ENCODE measurements at regions not wholly inside any gene's neighbourhood (a gene's known extent, or its start where the extent isn't known, plus 50 kb on each side); places are given as distances from the start of the nearest gene placed in this dataset.
"Not testable (repeated sequence)": the region's sequence is repeated elsewhere in the genome, so short reads cannot be mapped to it uniquely, and the experiment has no call there.

- DNase-seq (ENCODE audit: missing footprints) (no peak), ATAC-seq (no peak)
- intact Hi-C loops (cut with DNase I): no loop called here
These were observed 51.8 kb upstream of the ENPEP start for GRCh38 chr4:110424144-110424543.

DNA sequence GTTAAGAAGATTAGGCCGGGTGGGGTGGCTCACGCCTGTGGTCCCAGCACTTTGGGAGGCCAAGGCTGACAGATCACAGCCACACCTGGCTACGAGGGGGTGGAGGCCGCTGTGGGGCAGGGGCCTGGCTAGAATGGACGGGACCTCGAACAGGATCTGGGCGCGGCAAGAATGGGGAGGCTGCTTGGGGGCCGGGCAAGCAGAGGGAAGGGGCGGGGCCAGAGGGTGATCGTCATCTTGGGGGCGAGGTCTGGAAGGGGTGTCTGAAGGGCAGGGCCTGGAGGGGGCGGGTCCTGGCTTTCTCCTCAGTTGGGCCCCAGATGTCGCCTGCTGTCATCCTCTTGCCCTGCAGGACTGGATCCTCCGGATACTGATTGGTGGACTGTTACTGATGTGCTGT lies 57.3 kb upstream of the ENPEP start:
- DNase-seq (ENCODE audit: missing footprints) (no peak), ATAC-seq (no peak)
- intact Hi-C loops (cut with DNase I): no loop called here

DNA sequence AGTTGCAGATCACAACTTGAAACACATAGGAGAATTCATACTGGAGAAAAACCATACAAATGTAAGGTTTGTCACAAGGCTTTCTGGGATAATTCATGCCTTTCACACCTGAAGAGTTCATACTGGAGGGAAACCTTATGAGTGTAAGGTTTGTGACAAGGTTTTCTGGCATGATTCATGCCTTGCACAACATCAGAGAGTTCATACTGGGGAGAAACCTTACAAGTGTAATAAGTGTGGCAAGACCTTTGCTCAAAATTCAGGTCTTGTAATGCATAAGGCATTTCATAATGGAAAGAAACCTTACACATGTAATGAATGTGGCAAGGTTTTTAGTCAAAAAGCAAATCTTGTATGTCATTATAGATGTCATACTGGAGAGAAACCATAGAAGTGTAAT lies 58.8 kb upstream of the ENPEP start:
- ATAC-seq (no peak), DNase-seq (ENCODE audit: missing footprints) (no peak)
- intact Hi-C loops (cut with DNase I): no loop called here

GRCh38 chr4:110415478-110415877 lies 60.5 kb upstream of the ENPEP start:
- DNase-seq (ENCODE audit: missing footprints) (no peak), ATAC-seq (no peak)
- intact Hi-C loops (cut with DNase I): no loop called here

DNA sequence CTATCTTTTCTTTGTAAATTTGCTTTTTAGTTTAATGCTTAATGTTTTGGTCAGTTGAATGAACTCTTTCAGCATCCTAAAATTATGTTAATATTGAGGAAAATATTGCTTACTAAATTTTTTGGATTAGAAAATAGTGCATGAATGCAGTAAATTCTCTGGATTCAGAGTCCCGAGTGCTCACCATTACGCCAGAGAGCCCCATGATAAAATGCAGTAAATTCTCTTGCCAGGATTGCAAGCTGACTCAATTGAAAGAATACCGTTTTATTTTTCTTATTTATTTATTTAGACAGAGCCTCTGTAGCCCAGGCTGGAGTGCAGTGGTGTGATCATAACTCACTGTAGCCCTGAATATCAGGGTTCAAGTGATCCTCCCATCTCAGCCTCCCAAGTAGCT lies 60.9 kb upstream of the ENPEP start:
- no peak for ATAC-seq
- intact Hi-C loops (cut with DNase I): no loop called here
- DNase-seq (ENCODE audit: missing footprints): no peak

- ATAC-seq (no peak), DNase-seq (ENCODE audit: missing footprints) (no peak)
- intact Hi-C loops (cut with DNase I): no loop called here
These were observed 61.4 kb upstream of the ENPEP start for GRCh38 chr4:110414561-110414920.

DNA sequence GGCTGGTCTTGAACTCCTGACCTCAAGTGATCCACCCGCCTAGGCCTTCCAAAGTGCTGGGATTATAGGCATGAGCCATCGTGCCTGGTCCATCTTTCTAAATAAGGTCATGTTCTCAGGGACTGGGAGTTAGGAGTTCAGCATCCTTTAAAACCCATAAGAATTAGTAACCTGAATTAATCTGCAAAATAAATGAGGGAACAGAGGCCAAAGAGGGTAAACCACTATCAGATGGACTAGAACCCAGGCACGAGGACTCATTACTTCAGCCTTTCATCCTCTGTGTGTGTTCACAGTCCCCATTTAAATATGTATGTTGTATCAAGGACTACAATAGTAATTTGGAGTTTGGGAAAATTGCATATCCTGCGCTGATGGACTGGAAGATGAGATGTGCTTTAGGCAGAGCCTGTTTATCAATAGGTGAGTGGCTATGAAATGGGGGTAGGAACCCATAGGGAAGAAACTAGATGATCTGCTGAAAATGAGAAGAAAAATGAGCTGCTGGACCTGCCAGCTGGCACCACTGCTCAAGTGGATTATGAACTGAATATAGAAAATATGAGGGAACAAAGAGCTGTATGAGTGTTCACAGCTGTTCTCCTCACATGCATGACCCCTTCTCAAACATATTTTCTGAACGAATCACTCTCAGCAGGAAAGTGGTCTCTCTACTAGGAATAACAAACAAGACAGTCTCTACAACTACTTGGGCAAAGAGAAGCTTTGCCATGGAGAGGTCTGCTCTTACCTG lies 62.0 kb upstream of the ENPEP start:
- ATAC-seq; DNase-seq (ENCODE audit: missing footprints); intact Hi-C loops (cut with DNase I): not testable (repeated sequence)

DNA sequence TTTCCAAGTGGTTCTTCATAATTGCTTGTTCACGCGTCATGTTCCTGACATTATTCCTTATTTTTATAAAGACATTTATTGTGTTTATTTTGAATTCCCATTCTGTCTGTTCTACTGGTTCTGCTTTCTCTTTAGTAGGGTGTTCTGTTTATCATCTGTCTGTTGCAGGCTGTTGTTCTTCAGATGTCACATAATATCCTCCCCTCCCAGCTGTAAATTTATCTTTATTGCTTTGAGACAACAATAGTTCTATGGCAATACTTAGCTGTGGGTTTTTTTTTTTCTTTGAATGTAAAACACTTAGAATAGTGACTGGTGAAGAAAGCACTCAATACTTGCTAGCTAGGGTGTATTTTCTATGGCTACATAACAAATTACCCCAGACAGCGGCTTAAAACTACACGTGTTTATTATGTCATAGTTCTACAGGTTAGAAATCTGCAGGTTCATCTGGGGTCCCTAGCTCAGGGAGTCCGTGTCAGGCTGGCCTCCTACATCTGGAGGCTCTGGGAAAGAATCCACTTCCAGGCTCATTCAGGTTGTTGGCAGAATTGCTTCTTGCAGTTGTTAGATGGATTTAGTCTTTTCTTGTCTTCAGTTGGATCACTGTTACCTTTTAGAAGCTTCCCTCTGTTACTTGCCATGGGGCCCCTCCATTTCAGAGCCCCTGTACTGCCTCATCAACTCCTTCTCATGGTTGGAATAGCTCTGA lies 63.4 kb upstream of the ENPEP start:
- ATAC-seq (no peak), DNase-seq (ENCODE audit: missing footprints) (no peak)
- intact Hi-C loops (cut with DNase I): no loop called here

- ATAC-seq (no peak), DNase-seq (ENCODE audit: missing footprints) (no peak)
- intact Hi-C loops (cut with DNase I): no loop called here
These were observed 64.4 kb upstream of the ENPEP start for GRCh38 chr4:110411574-110412011.

- not testable (repeated sequence) for DNase-seq (ENCODE audit: missing footprints); ATAC-seq
These were observed 64.9 kb upstream of the ENPEP start for GRCh38 chr4:110410853-110411573.

DNA sequence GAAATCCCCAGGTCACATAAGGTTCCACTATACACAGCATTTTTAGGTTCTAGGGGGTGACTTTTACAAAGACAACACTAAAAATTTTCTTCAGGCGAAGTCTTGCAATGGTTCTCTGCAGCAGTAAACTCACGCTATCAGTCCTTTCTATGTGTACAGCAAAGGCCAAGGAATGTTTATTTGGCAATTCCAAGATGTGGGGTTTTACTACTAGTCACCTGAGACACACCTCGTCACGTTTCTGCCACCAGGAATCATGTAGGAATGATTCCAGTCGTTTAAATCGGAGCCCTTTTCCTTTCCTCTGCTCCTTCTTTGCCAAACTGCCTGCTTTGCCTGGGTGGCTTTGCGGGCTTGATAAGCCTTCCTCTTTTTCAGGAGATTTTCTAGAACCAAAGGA lies 75.9 kb upstream of the ENPEP start:
- DNase-seq (ENCODE audit: missing footprints): no peak
- intact Hi-C loops (cut with DNase I): no loop called here
- no peak for ATAC-seq

More at GRCh38 chr4:110410853-110411573, 64.9 kb upstream of the ENPEP start:
- intact Hi-C loops (cut with DNase I): not testable (repeated sequence)

- ATAC-seq; intact Hi-C loops (cut with DNase I); DNase-seq (ENCODE audit: missing footprints): not testable (repeated sequence)
These were observed 76.9 kb upstream of the ENPEP start for GRCh38 chr4:110399046-110399445.

DNA sequence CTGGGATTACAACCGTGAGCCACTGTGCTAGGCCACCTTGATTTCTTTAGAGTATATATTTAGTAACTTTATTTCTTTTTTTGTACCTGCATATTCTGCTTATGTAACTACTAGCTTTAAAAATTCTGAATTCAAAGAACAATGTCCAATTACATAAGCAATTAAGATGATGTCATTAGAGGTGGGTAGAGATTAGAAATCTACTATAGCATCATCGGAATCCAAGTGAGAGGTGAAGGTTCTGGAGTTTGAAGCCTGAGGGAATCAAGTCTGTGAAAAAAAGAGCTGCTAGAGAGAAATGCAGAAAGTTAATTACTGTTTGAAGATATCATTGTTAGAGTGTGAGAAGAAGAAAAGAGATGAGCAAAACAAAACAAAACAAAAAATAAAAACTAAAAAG lies 79.0 kb upstream of the ENPEP start:
- intact Hi-C loops (cut with DNase I): no loop called here
- DNase-seq (ENCODE audit: missing footprints) (no peak), ATAC-seq (no peak)

- intact Hi-C loops (cut with DNase I): no loop called here
- no peak for DNase-seq (ENCODE audit: missing footprints)
- ATAC-seq: no peak
These were observed 80.5 kb upstream of the ENPEP start for GRCh38 chr4:110395421-110395820.

GRCh38 chr4:110394871-110395270 lies 81.1 kb upstream of the ENPEP start:
- no peak for ATAC-seq
- no peak for DNase-seq (ENCODE audit: missing footprints)
- intact Hi-C loops (cut with DNase I): no loop called here

GRCh38 chr4:110381784-110382183 lies 94.2 kb upstream of the ENPEP start:
- intact Hi-C loops (cut with DNase I): no loop called here
- DNase-seq (ENCODE audit: missing footprints): no peak
- ATAC-seq: no peak

DNA sequence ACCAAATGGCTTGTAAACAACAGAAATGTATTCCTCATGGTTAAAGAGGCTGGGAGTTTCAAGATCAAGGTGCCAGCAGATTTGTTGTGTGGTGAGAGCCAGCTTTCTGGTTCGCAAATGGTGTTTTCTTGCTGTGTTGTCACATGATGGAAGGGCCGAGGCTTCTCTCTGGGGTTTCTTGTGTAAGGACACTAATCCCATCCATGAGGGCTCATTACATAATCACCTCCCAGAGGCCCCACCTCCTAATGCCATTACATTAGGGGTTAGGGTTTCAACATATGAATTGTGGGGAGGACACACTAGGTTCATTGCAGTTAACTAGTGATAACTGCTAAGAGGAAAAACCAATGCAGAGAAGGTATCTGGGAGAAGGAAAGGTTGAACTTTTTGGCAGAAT lies 103.5 kb upstream of the ENPEP start:
- intact Hi-C loops (cut with DNase I): no loop called here
- no peak for DNase-seq (ENCODE audit: missing footprints)
- ATAC-seq: no peak

GRCh38 chr4:110371016-110371770 lies 104.8 kb upstream of the ENPEP start:
- no peak for ATAC-seq
- intact Hi-C loops (cut with DNase I): no loop called here
- no peak for DNase-seq (ENCODE audit: missing footprints)

DNA sequence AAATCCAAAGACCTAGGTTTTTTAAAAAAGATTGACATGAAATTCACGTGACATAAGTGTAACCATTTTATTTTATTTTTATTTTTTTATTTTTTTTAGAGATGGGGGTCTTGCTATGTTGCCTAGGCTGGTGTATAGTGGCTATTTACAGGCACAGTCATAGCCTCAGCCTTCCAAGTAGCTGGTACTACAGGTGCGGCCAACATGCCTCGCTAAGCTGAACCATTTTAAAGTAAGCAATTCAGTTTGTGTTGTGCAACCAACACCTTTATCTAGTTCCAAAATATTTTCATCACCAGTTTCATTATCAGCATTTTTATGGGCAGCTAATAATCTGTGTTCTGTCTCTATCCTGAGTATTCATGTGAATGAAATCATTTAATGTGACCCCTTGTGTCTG lies 107.5 kb upstream of the ENPEP start:
- DNase-seq (ENCODE audit: missing footprints) (no peak), ATAC-seq (no peak)
- intact Hi-C loops (cut with DNase I): no loop called here

All from Right ventricle myocardium inferior (tissue), 1 donor.